GM21737 (cell line): ENCODE measurements at regions not wholly inside any gene's neighbourhood (a gene's known extent, or its start where the extent isn't known, plus 50 kb on each side); places are given as distances from the start of the nearest gene placed in this dataset.

Source experiments
- ATAC-seq: cut with Tn5 transposase; IDR thresholded peaks from one replicate; pipeline ENCODE4 v1.9.1; 2021; ENCODE audit warnings: mild to moderate bottlenecking, moderate library complexity; ENCODE audit not compliant: unreplicated experiment

DNA sequence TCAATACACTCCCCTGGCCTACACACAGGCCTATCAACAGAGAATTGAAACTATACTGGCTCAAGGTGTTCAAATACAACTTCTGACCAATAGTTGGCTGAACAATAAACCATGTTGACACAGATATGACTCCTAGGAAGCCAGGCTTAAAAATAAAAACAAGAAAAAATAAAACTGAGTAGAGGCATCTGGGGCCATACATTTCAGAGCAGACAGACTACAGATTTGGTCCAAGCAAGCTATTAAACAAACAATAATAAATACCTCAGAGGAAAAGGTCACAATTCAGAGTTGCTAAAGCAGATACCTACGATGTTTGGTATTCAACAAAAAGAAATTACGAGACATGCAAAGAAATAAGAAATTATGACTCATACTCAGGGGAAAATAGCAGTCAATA, 132.8 kb upstream of the ACVR2A start:
- no peak for ATAC-seq

DNA sequence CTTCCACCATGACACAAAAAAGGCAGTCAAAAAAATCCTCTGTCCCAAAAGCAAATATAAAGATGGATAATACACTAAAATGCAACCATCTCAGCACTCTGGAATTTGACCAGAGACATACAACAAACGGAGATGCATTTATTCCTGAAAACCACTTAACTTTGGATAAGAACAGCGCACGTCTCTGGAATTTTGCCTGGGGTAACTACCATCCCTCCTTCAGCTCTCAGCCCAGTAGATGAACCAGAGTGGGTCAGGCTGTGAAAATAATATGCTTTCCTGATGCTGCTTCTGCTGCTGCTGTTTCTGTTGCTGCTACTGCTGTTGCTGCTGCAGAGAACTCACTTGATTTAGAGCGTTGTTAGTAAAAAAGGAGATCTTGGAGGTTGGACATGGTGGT, 133.8 kb upstream of the ACVR2A start:
- ATAC-seq, result no peak

DNA sequence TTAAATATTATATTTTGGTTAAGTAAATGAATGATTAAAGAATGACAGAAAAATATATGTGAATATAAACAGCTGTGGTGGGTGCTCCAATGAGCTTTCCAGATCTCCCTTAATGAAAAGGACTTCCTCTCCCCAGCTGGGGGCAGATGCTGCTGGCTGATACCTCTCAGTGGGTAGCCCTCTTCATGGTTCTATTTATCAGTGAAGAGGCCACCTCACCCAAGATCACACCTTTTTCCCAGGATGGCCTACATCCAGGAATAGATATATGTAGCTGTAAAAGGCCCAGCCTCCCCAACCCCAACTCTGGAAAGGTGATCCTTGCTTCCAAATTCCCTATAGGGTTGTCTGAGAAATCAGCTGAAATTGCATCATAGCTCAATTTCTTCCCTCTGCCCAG, 135.2 kb upstream of the ACVR2A start:
- no peak for ATAC-seq

DNA sequence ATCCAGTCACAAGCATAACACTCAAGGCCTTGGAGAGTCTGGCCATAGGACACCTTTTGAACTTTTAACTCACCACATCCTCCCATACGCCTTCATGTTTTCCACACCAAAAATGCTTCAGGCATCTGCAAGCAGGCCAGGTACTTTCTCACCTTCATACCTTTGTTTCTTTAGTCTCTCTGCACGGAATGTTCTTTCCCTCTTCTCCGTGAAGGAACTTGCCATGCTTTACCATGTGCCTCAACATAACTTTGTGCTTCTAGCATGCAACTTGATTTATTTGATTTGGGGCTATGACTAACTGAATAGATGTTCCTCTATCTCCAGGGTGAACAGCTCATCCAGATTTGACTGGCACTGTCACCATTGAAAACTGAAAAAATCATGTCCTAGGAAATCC, 141.7 kb upstream of the ACVR2A start:
- ATAC-seq, result no peak

DNA sequence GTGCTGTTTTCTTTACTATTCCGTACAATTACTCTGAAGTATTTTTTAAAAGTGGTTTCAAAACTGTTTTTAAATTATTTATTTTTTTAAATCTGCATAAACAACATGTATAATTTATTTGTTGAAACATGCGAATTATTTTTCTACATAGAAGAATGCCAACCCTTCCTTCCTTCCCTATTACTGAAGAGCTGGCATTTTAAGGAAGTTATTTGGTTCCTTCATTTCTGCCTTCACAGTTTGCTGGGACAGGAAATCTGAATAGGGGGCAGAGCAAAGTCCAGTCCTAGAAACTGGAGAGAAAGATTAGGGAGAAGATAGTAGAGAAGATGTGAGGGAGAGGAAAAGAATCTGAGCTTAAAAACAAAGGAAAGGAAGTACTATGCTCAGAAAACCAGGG, 146.7 kb upstream of the ACVR2A start:
- ATAC-seq, result no peak

DNA sequence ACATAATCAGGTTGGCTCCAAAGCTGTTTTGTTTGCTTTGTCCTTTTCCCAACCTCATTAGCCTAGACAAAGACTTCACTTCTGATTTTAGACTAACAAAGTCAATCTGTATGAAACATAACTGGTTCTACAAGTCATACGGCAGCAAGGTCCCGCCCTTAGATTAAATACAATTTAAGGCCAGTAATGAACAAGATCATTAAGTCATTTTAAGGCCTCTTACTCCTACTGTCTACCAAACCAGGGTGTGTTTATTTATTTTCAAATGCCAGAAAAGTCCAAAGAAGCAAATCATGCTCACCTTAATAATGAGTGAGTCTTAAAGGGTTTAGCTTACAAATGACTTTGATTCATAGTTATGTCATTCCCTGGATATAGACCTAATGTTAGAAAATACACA, 148.4 kb upstream of the ACVR2A start:
- ATAC-seq, result no peak

DNA sequence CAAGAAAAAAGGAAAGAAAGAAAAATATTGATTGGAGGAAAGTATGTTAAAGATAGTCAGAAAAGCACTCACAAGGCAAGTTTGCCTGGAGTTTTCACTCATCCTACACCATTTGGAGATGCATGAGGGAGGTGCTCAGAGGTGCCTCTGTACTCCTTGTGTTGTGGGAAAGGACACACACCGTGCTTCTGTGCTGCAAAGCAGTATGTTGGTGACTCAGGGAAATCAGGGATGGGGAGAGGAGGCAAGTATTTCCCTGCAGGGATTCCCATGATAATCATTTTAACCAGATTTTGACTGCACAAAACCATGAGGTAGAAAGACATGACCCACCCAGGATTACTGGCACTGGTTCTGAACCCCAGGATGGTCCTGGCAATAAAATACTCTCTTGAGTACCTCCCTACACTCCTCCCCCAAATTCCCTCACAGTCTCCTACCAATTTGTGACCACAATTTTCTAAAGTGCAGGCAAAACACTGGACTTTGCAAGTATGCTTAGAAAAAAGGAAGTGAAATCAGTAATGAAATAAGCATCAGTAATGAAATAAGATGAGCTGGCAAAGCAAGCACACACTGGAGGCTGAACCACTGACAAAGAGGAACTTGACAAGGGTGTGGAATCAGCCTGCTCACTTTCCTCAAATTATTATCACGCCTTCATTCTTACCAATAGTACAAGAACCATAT, 155.5 kb upstream of the ACVR2A start:
- ATAC-seq, result peak; percentile 100

DNA sequence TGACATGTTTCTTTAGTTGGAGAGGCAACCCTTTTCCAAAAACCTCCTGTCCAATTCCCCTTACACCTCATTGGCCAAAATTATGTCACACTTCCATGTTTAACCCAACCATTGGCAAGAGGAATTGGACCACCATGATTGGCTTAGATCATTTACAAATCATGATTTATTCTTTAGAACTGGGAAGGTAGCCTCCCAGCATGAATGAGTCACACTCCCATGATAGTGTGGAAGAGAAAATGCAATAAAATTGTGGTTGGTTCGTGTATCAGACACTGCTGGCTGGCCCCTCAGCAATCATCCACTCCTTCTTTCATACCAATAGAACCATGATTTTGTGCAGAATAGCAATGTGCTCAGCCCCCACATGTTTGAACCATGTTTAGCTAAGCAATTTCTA, 156.6 kb upstream of the ACVR2A start:
- ATAC-seq, result no peak

DNA sequence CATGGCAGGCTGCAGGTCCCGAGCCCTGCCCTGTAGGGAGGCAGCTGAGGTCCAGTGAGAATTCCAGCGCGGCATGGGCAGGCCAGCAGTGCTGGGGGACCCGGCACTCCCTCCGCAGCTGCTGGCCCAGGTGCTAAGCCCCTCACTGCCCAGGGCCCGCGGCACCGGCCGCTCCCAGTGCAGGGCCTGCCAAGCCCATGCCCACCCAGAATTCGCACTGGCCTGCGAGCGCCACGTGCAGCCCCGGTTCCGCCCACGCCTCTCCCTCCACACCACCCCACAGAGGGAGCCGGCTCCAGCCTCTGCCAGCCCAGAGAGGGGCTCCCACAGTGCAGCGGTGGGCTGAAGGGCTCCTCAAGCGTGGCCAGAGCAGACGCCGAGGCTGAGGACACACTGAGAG, 158.5 kb upstream of the ACVR2A start:
- no peak for ATAC-seq

DNA sequence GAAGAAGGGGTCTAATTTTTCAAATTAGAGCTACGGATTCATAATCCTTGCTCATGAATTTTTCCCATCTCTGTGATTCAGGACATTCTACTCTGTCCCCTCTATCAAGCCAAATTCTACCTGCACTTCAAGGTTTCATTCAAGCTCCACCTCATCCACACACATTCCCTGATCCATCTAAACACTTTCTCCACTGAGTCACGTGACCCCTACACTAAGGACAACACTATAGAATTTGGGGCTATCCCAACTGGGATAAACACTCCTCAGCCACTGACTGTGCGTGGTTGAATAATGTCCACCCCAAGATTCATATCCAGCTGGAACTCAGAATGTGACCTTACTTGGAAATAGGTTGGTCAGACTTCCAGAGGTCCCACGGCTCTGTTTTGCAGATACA, 159.9 kb upstream of the ACVR2A start:
- no peak for ATAC-seq

DNA sequence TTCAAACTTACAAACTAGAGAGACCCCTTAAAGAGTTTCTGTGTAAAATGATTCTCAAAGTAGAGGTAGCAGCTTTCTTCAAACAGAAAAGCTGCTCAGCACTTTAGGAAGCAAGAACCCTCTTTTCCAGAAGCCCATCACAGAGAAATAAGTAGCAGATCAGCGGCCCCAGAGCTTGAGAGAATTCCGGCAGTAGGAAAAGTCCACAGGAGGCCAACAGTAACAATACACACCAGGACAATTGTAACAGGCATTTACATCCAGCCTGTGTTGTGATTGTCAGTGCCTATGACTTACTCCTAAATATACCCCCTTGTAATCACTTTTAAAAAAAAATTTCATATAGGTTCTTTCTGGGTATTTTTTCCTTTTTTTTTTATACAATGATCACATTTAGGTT, 161.4 kb upstream of the ACVR2A start:
- ATAC-seq, result no peak

DNA sequence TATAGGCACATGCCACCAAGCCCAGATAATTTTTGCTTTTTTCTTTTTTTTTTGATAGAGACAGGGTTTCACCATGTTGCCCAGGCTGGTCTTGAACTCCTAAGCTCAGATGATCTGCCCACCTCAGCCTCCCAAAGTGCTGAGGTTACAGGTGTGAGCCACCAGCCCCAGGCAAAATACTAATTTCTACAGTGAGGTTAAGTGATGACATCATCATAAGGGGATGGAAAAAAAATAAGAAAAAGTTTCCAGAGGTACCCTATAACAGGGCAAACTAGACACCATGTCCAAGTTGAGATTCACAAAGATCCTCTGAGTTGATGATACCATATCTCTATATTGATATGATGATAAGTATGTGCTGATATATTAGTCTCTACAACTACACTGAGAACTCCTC, 163.7 kb upstream of the ACVR2A start:
- ATAC-seq, result no peak

DNA sequence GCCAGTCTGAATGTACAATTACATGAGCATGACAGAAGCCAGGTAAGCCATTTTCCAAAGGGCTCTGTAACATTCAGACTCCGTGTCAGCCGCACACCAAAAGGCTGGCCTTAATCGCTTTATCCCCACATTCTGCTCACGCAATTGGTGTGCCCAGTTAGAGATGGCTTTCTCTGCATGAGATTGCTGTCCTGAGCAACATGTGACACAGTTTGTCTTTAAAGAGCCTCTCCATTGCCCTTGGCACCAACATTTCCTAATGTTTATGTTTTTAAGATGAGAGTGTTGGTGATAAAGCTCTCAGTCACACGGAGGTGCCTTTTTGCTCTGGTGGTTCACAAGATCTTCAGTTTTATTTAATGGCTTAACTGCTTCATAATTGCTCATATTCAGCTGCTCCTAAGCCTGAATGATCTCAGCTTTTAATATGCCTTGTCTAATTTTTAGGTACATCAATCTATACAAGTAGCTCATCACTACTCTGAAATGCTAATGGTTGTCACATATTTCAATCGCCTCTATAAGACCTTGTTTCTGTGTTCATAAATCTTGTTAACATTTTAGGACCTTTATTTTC, 164.8 kb upstream of the ACVR2A start:
- ATAC-seq, result no peak

DNA sequence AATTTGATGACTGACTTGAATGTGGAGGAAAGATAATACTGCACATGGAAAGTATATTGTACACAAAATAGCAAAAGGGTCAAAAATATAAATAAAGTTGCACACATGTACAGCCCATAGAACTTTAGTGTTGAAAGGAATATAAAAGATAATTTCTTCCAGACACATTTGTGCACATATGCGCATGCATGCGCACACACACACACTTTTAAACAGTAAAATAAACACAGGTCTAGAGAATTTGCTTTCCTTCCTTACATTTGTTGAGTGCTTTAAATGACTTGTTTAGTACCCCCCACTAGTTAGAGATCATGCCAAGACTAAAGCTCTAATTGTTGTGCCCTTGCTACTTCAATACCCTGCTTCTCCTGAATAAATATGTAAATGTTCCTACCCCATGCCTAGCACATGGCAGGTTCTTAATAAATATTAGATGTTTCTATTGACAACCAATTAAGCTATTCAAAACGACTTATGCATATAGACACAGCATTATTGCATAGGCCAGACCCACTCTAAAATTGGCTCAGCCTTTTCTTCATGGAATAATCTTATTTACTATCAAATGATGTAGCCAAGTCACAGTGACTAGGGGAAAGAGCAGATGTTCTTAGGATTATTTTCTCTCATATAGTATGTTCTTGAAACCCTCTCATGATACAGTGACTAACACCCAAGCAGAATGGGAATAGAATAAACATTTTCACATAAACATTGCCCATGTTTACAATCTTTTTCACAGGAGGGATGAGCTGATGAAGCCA, 165.5 kb upstream of the ACVR2A start:
- no peak for ATAC-seq

DNA sequence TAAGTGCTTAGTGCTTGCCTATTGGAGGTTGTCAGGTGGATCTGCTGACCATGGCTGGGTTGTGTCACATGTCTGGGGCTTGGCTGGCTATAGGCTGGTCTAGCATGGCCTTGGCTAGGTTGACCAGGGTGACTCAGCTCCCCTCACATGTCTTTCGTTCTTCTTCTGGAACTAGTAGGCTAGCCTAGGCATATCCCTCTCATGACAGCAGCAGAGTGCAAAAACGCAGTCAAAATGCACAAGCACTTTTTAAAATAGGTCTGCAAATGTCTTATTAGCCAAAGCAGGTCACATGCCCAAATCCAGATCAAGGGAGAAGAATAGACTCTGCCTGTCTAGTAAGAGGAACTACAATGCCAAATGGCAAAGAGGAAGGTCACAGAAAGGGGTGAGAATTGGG, 179.7 kb upstream of the ACVR2A start:
- ATAC-seq, result no peak

DNA sequence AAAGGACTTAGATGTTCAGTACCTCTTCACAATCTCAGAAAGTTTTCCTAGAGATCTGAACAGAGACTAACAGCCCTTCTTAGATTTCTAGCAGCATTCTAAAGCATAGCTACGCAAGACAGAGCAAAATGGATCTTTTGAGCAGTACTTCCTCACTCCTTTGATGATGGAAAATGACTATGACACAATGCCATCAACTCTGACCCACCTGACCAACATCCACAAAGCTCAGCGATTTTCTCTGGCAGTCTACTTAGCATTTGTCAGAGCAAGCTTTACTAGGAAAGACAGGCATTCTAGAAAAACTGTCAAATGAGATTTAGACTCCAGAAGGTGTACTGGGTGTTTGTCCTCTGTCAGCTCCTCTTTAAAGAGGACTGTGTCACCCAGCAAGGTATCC, 180.9 kb upstream of the ACVR2A start:
- ATAC-seq, result peak; percentile 20

DNA sequence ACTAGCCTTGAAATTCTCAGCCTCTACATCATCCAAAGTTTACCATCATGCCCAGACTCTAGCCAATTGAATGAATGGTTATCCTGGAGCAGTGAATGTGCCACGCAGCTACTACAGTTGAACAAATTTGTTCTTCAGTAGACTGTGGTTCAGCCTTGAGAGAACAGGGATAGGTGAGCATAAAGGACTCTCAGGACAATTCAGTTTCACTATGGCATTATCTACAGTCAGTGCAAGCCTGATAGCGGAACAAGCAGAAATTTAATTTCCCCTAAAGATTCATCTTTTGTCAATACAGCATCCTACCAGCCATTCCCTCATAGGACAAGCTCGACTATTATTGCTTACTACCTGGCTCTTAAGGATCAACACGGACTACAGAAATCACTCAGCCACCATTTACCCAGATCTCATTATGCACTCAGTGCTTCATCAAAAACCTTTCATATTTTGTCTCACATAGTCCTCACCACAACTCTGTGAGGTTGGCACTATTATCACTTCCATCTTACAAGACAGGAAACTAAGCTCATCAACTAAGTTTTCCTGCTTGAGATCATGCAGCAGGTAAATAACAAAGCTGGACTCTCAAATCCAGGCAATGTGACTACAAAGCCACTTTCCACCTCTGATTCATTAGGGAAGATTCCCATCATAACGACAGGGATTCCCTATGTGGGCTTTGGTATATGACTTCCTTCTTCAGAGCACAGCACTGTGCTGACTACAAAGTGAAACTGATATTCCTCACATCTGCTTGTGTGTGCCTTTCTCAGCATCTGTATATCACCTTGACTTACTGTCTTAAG, 181.5 kb upstream of the ACVR2A start:
- ATAC-seq, result peak; percentile 94

DNA sequence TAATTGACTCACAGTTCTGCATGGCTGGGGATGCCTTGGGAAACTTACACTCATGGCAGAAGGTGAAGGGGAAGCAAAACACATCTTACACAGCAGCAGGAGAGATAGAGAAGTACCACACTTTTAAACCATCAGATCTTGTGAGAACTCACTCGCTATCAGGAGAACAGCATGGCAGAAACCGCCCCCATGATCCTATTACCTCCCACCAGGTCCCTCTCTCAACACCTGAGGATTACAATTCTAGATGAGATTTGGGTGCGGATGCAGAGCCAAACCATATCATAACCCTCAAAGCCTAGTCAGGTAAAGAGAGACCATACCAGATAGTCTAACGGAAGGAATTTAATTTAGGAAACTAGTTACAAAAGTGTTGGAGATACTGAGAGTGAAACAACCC, 182.6 kb upstream of the ACVR2A start:
- ATAC-seq, result no peak

DNA sequence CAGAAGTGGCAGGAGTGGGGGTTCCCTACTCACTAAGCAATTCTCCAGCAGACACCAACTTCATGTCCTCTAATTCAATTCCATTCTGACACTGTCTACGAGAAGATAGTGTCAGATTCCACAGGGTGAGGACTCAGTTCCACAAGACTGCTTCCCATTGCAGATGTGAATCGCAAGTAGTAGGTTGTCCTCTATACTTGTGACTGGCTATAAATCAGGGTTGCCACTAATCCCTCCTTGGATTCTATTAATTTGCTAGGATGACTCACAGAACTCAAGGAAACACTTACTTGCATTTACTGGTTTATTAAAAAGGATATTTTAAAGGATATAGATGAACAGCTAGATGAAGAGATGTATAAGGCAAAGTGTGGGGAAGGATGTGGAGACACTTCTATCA, 184.1 kb upstream of the ACVR2A start:
- ATAC-seq, result no peak

DNA sequence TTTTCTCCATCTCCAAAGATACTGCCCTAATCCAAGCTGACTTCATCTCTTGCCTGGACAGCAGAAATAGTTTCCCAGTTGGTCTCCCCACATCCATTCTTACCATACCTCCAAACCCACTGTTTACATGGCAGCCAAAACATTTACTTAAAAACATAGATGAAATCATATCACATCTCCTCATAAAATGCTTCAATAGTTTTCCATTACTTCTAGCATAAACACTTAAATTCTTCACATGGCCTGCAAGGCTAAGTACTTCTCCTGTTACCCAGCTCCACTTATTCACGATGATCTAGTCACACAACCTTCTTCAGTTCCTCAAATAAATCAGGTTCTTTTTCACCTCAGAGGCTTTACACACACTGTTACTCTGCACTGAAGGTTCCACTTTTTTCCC, 185.8 kb upstream of the ACVR2A start:
- ATAC-seq, result no peak
